Neural progenitor cell (in vitro differentiated cells): ENCODE measurements at regions not wholly inside any gene's neighbourhood (a gene's known extent, or its start where the extent isn't known, plus 50 kb on each side); places are given as distances from the start of the nearest gene placed in this dataset.
A peak's percentile ranks its signal among the peaks of the same experiment; 100 is the strongest.

Experiments used
- DNase-seq: peaks from one replicate; pipeline ENCODE4 v3.0.0-alpha.2; 2016; ENCODE audit warnings: low spot score
- H2AFZ ChIP-seq: fragments of 200-600 bp; sonication (generic); replicated peaks from 2 replicates; pipeline ENCODE4 v1.6.1; 2016; ENCODE audit warnings: antibody characterized with exemption
- H3F3A ChIP-seq: fragments of 200-600 bp; sonication (generic); 2 replicates; pipeline ENCODE4 v1.6.1; 2016; ENCODE audit warnings: antibody characterized with exemption, low read depth
- H3K27ac ChIP-seq: fragments of 200-600 bp; sonication (generic); 2 replicates; pipeline ENCODE4 v1.5.1; 2016; ENCODE audit warnings: mild to moderate bottlenecking
- H3K27me3 ChIP-seq: fragments of 200-600 bp; sonication (generic); 2 replicates; pipeline ENCODE4 v1.6.1; 2016; ENCODE audit warnings: mild to moderate bottlenecking, moderate library complexity
- H3K36me3 ChIP-seq: fragments of 200-600 bp; sonication (generic); 2 replicates; pipeline ENCODE4 v1.5.1; 2016
- H3K4me1 ChIP-seq: fragments of 200-600 bp; sonication (generic); 2 replicates; pipeline ENCODE4 v1.6.1; 2016; ENCODE audit warnings: mixed run types
- H3K4me2 ChIP-seq: fragments of 200-600 bp; sonication (generic); 2 replicates; pipeline ENCODE4 v1.6.1; 2016
- H3K4me3 ChIP-seq: fragments of 200-600 bp; sonication (generic); 2 replicates; pipeline ENCODE4 v1.5.1; 2016
- H3K79me2 ChIP-seq: fragments of 200-600 bp; sonication (generic); 2 replicates; pipeline ENCODE4 v1.6.1; 2016; ENCODE audit warnings: low read depth
- H3K9ac ChIP-seq: fragments of 200-600 bp; sonication (generic); 2 replicates; pipeline ENCODE4 v1.6.1; 2016
- H3K9me3 ChIP-seq: fragments of 200-600 bp; sonication (generic); 2 replicates; pipeline ENCODE4 v1.5.1; 2016; ENCODE audit warnings: low read depth
- H4K20me1 ChIP-seq: fragments of 200-600 bp; sonication (generic); 2 replicates; pipeline ENCODE4 v1.6.1; 2016; ENCODE audit warnings: low read depth
- H3K27ac Mint-ChIP-seq: 3 replicates; pipeline ENCODE4 v1.8.0; 2021; ENCODE audit warnings: mixed read lengths
- H3K27me3 Mint-ChIP-seq: 2 replicates; pipeline ENCODE4 v1.8.0; 2022; ENCODE audit warnings: low read depth, mild to moderate bottlenecking, inconsistent platforms, moderate library complexity, mixed read lengths; ENCODE audit not compliant: insufficient read depth
- H3K36me3 Mint-ChIP-seq: 3 replicates; pipeline ENCODE4 v1.8.0; 2021; ENCODE audit warnings: mixed read lengths
- H3K4me1 Mint-ChIP-seq: 3 replicates; pipeline ENCODE4 v1.8.0; 2021; ENCODE audit warnings: mixed read lengths
- H3K4me3 Mint-ChIP-seq: 3 replicates; pipeline ENCODE4 v1.8.0; 2021; ENCODE audit warnings: mild to moderate bottlenecking, moderate library complexity, mixed read lengths
- H3K9me3 Mint-ChIP-seq: 3 replicates; pipeline ENCODE4 v1.8.0; 2020; ENCODE audit warnings: mixed read lengths
- EZH2 ChIP-seq: fragments of 200-600 bp; sonication (generic); IDR thresholded peaks from 2 replicates; pipeline ENCODE4 v1.6.1; 2017; ENCODE audit warnings: antibody characterized with exemption, mild to moderate bottlenecking, moderate library complexity
- EZH2phosphoT487 ChIP-seq: fragments of 200-600 bp; sonication (generic); IDR thresholded peaks from 2 replicates; pipeline ENCODE4 v1.6.1; 2017; ENCODE audit warnings: antibody characterized with exemption
- TF ChIP-seq, protein P1 (sequence below): fragments of 200-600 bp; sonication (generic); IDR thresholded peaks from 2 replicates; pipeline ENCODE4 v1.5.1; 2017; ENCODE audit warnings: antibody characterized with exemption, mild to moderate bottlenecking

DNA sequence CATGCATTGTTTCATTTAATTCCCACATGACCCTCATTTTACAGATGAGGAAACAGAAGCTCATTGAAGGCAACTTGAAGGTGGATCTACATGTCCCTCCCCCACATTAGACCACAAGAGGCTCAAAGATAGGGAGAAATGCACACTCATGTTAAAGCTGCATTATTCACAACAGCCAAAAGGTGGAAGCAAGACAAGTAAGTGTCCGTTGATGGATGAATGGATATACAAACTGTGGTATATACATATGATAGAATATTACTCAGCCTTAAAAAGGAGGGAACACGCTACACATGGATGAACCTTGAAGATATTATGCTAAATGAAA, 149.7 kb upstream of the JUN start:
- no peaks in the 10 kb centered on the region for H4K20me1 ChIP-seq
- peaks cover 7% of the 10 kb centered on the region for H3K27me3 Mint-ChIP-seq
- H2AFZ ChIP-seq = peak overlapping the region; percentile 40
- H3K9ac ChIP-seq = no peak overlapping the region
- H3K4me3 ChIP-seq = no peak overlapping the region
- TF ChIP-seq, protein P1, sequence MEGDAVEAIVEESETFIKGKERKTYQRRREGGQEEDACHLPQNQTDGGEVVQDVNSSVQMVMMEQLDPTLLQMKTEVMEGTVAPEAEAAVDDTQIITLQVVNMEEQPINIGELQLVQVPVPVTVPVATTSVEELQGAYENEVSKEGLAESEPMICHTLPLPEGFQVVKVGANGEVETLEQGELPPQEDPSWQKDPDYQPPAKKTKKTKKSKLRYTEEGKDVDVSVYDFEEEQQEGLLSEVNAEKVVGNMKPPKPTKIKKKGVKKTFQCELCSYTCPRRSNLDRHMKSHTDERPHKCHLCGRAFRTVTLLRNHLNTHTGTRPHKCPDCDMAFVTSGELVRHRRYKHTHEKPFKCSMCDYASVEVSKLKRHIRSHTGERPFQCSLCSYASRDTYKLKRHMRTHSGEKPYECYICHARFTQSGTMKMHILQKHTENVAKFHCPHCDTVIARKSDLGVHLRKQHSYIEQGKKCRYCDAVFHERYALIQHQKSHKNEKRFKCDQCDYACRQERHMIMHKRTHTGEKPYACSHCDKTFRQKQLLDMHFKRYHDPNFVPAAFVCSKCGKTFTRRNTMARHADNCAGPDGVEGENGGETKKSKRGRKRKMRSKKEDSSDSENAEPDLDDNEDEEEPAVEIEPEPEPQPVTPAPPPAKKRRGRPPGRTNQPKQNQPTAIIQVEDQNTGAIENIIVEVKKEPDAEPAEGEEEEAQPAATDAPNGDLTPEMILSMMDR = no peak
- TF ChIP-seq EZH2 (no peak), EZH2phosphoT487 (no peak)
- no peaks in the 10 kb centered on the region for H3K9me3 ChIP-seq
- no peaks in the 10 kb centered on the region for H3K79me2 ChIP-seq
- H3K27ac Mint-ChIP-seq = no peak overlapping the region
- H3F3A ChIP-seq = peaks cover 8% of the 10 kb centered on the region
- no peaks in the 10 kb centered on the region for H3K36me3 ChIP-seq
- H3K4me2 ChIP-seq = no peak overlapping the region
- H3K9me3 Mint-ChIP-seq = no peaks in the 10 kb centered on the region
- H3K4me1 Mint-ChIP-seq = no peaks in the 10 kb centered on the region
- no peaks in the 10 kb centered on the region for H3K36me3 Mint-ChIP-seq
- H3K4me1 ChIP-seq = peaks cover 11% of the 10 kb centered on the region
- H3K4me3 Mint-ChIP-seq = no peak overlapping the region
- no peaks in the 10 kb centered on the region for H3K27me3 ChIP-seq
- no peak for DNase-seq
- no peak overlapping the region for H3K27ac ChIP-seq

DNA sequence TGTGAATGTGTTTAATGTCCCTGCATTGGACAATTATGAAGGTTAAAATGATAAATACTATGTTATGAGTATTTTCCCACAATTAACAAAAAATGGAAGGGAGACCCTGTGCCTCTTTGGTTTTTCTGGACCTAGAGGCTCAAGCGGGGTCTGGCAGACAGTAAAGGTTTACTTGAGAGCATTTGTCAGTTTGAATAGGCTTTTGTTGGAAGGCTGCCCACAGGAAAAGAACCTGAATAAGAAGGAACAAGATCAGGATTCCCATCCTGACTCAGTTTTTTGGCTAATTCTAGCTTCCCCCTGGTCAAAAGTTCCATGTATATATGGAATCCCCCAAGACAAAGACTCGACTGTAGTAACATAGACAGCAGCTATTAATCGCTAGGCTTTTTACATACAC, 150.9 kb upstream of the JUN start:
- Mint-ChIP-seq H3K27me3 (peaks cover 7% of the 10 kb centered on the region), H3K27ac (no peak overlapping the region)

DNA sequence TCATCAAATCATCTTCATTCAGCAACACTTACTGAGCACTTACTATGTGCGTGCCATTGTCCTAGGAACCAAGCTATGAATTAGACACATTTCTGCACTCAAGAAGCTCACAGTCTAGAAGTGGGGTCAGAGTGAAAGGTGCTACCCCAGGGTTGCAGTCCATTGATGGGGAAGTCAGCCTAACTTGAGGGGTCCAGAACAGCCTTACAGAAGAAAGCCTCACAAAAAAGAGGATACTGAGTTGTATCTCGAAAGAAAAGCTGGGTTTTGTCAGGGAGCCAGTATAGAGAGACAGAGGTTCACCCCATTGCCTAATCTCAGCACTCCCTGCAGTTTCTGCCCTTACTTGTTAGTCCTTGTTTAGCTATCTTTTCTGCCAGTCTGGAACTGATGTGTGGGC, 153.1 kb upstream of the JUN start:
- Histone ChIP-seq H3K9me3 (no peaks in the 10 kb centered on the region), H3K9ac (no peak overlapping the region), H3K4me1 (peaks cover 11% of the 10 kb centered on the region), H3K79me2 (no peaks in the 10 kb centered on the region), H3F3A (peaks cover 8% of the 10 kb centered on the region), H3K4me2 (no peak overlapping the region), H2AFZ (no peak overlapping the region), H3K27me3 (no peaks in the 10 kb centered on the region), H3K27ac (no peak overlapping the region), H3K36me3 (no peaks in the 10 kb centered on the region), H4K20me1 (no peaks in the 10 kb centered on the region), H3K4me3 (no peak overlapping the region)
- Mint-ChIP-seq H3K36me3 (no peaks in the 10 kb centered on the region), H3K4me1 (no peaks in the 10 kb centered on the region), H3K27me3 (peaks cover 5% of the 10 kb centered on the region), H3K4me3 (no peak overlapping the region), H3K9me3 (no peaks in the 10 kb centered on the region), H3K27ac (no peak overlapping the region)
- TF ChIP-seq EZH2phosphoT487 (no peak), EZH2 (no peak)
- TF ChIP-seq, protein P1 = no peak
- no peak for DNase-seq

More for the DNA sequence above, 150.9 kb upstream of the JUN start:
- peaks cover 8% of the 10 kb centered on the region for H3F3A ChIP-seq
- H2AFZ ChIP-seq = no peak overlapping the region
- H3K9me3 ChIP-seq = no peaks in the 10 kb centered on the region
- no peaks in the 10 kb centered on the region for H3K9me3 Mint-ChIP-seq
- no peaks in the 10 kb centered on the region for H3K4me1 Mint-ChIP-seq
- peaks cover 11% of the 10 kb centered on the region for H3K4me1 ChIP-seq
- no peaks in the 10 kb centered on the region for H4K20me1 ChIP-seq
- H3K36me3 Mint-ChIP-seq = no peaks in the 10 kb centered on the region
- H3K79me2 ChIP-seq = no peaks in the 10 kb centered on the region
- no peak overlapping the region for H3K9ac ChIP-seq
- H3K36me3 ChIP-seq = no peaks in the 10 kb centered on the region
- H3K27me3 ChIP-seq = no peaks in the 10 kb centered on the region
- H3K27ac ChIP-seq = no peak overlapping the region
- H3K4me2 ChIP-seq = no peak overlapping the region
- peak; percentile 13 for DNase-seq
- TF ChIP-seq, protein P1 = no peak
- TF ChIP-seq EZH2 (no peak), EZH2phosphoT487 (no peak)
- H3K4me3 ChIP-seq = no peak overlapping the region
- H3K4me3 Mint-ChIP-seq = no peak overlapping the region

DNA sequence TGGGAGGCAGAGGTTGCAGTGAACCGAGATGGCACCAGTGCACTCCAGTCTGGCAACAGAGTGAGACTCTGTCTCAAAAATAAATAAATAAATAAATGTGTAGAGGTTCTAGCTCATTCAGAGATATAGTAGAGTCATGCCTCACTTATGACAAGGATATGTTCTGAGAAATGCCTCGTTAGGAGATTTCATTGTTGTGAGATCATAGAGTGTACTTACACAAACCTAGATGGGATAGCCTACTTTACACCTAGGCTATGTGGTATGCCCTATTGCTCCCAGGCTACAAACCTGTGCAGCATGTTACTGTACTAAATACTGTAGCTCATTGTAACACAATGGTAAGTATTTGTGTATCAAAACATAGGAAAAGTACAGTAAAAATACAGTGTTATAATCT, 155.3 kb upstream of the JUN start:
- no peaks in the 10 kb centered on the region for H3K79me2 ChIP-seq
- H3K4me3 Mint-ChIP-seq = no peak overlapping the region
- no peaks in the 10 kb centered on the region for H4K20me1 ChIP-seq
- no peaks in the 10 kb centered on the region for H3K36me3 ChIP-seq
- no peak overlapping the region for H3K27ac ChIP-seq
- H3K27me3 ChIP-seq = no peaks in the 10 kb centered on the region
- H3K9ac ChIP-seq = no peak overlapping the region
- H3K9me3 ChIP-seq = no peaks in the 10 kb centered on the region
- peaks cover 11% of the 10 kb centered on the region for H3K4me1 ChIP-seq
- no peaks in the 10 kb centered on the region for H3K36me3 Mint-ChIP-seq
- H3F3A ChIP-seq = no peaks in the 10 kb centered on the region
- no peaks in the 10 kb centered on the region for H3K4me1 Mint-ChIP-seq
- no peak overlapping the region for H3K4me2 ChIP-seq
- no peaks in the 10 kb centered on the region for H3K9me3 Mint-ChIP-seq
- no peak overlapping the region for H3K4me3 ChIP-seq
- DNase-seq = no peak
- no peak overlapping the region for H2AFZ ChIP-seq
- H3K27ac Mint-ChIP-seq = no peak overlapping the region
- TF ChIP-seq EZH2phosphoT487 = no peak
- no peak for TF ChIP-seq EZH2
- TF ChIP-seq, protein P1 = no peak
- peaks cover 5% of the 10 kb centered on the region for H3K27me3 Mint-ChIP-seq
